Gastroesophageal sphincter (tissue), 3 donors: ENCODE measurements at regions not wholly inside any gene's neighbourhood (a gene's known extent, or its start where the extent isn't known, plus 50 kb on each side); places are given as distances from the start of the nearest gene placed in this dataset.

Experiments
- CTCF ChIP-seq, 4 experiments: fragments of 200-600 bp in 2 of 4; fragments of 450-650 bp in 2 of 4; sonication (generic) in 1 of 4; IDR thresholded peaks; one replicate each; pipeline ENCODE4 v1.5.1; 2017 to 2019; ENCODE audit warnings: antibody characterized with exemption in 4 of 4, mild to moderate bottlenecking in 2 of 4, moderate library complexity in 2 of 4
- EP300 ChIP-seq: sonication (generic); formaldehyde crosslinking; IDR thresholded peaks from one replicate; pipeline ENCODE4 v1.6.1; 2017; ENCODE audit warnings: antibody characterized with exemption, mild to moderate bottlenecking
- POLR2A ChIP-seq, 2 donors: fragments of 450-650 bp; IDR thresholded peaks; one replicate each; pipeline ENCODE4 v1.6.1; 2017; ENCODE audit warnings: antibody characterized with exemption in 2 of 2, mild to moderate bottlenecking in 2 of 2, moderate library complexity in 1 of 2

GRCh38 chr9:23314247-23314646 is 511.8 kb downstream of the ELAVL2 start:
- no peak for TF ChIP-seq CTCF (IDR thresholded peaks at IDR 0.05)
- no peak for TF ChIP-seq EP300
- TF ChIP-seq POLR2A (IDR thresholded peaks at IDR 0.05), result no peak
